CD4-positive, alpha-beta T cell (primary cell): ENCODE measurements at regions not wholly inside any gene's neighbourhood (a gene's known extent, or its start where the extent isn't known, plus 50 kb on each side); places are given as distances from the start of the nearest gene placed in this dataset.

Experiments
- ATAC-seq: fragments of 200-7000 bp; cut with Tn5 transposase; one replicate; pipeline ENCODE4 v1.10.0; 2022; ENCODE audit warnings: mild to moderate bottlenecking; ENCODE audit not compliant: poor library complexity
- CTCF ChIA-PET: fragments of 350-600 bp; sonication (Branson Sonifier 250); formaldehyde crosslinking; loops from one replicate; lab custom pipeline; 2021; ENCODE audit warnings: antibody characterized with exemption, inconsistent platforms; lab: Charles Lee
- POLR2A ChIA-PET: fragments of 350-600 bp; sonication (Branson Sonifier 250); formaldehyde crosslinking; loops from one replicate; lab custom pipeline; 2021; ENCODE audit warnings: antibody characterized with exemption, inconsistent platforms; lab: Charles Lee
- DNase-seq, 14 experiments: peaks; one replicate each; pipeline ENCODE4 v3.0.0-alpha.2; 2013 to 2020; ENCODE audit warnings: mixed read lengths in 2 of 14
- H3K27ac ChIP-seq, 2 donors: one replicate each; pipeline versions ENCODE4 v1.5.1 to v1.7.0; 2013; ENCODE audit warnings: low read length in 2 of 2, low read depth in 1 of 2, mild to moderate bottlenecking in 1 of 2
- H3K27me3 ChIP-seq, 2 experiments: 1 replicate in 1 of 2; 2 replicates in 1 of 2; pipeline versions ENCODE4 v1.6.1 to v1.7.0; 2013; ENCODE audit warnings: low read length in 2 of 2, control low read depth in 1 of 2, mild to moderate bottlenecking in 1 of 2, moderate library complexity in 1 of 2; ENCODE audit not compliant: insufficient read depth in 2 of 2, control insufficient read depth in 1 of 2
- H3K36me3 ChIP-seq: one replicate; pipeline ENCODE4 v1.6.1; 2013; ENCODE audit warnings: low read length, control low read depth; ENCODE audit not compliant: insufficient read depth
- H3K4me1 ChIP-seq: one replicate; pipeline ENCODE4 v1.6.1; 2013; ENCODE audit warnings: low read length, control low read depth; ENCODE audit not compliant: insufficient read depth
- H3K4me3 ChIP-seq: one replicate; pipeline ENCODE4 v1.5.1; 2013; ENCODE audit warnings: mild to moderate bottlenecking, low read length, moderate library complexity
- H3K9me3 ChIP-seq, 2 experiments: 1 replicate in 1 of 2; 2 replicates in 1 of 2; pipeline versions ENCODE4 v1.6.1 to v1.7.0; 2013; ENCODE audit warnings: low read length in 2 of 2, mild to moderate bottlenecking in 2 of 2, control low read depth in 1 of 2, moderate library complexity in 1 of 2; ENCODE audit not compliant: control insufficient read depth in 1 of 2, insufficient read depth in 1 of 2
- H3K27ac Mint-ChIP-seq: one replicate; pipeline ENCODE4 v1.8.0; 2020; ENCODE audit warnings: mixed read lengths
- H3K27me3 Mint-ChIP-seq: one replicate; pipeline ENCODE4 v1.8.0; 2021; ENCODE audit warnings: mixed read lengths
- H3K36me3 Mint-ChIP-seq: one replicate; pipeline ENCODE4 v1.8.0; 2021; ENCODE audit warnings: low read depth, mixed read lengths
- H3K4me1 Mint-ChIP-seq: one replicate; pipeline ENCODE4 v1.8.0; 2021; ENCODE audit warnings: low read depth, mixed read lengths
- H3K4me3 Mint-ChIP-seq: one replicate; pipeline ENCODE4 v1.8.0; 2020; ENCODE audit warnings: mild to moderate bottlenecking, mixed read lengths
- H3K9me3 Mint-ChIP-seq: one replicate; pipeline ENCODE4 v1.8.0; 2020; ENCODE audit warnings: mixed read lengths
- intact Hi-C, 2 experiments: fragments of 100-400 bp; cut with DNase I in 1 of 2; cut with micrococcal nuclease in 1 of 2; formaldehyde crosslinking; loops; one replicate each; pipeline versions ENCODE4 v1.15.1 to v1.9.0; 2023 to 2025; cut with DNase I, micrococcal nuclease
- TF ChIP-seq, protein P1 (sequence below): fragments of 200-600 bp; IDR thresholded peaks from one replicate; pipeline ENCODE4 v1.8.0; 2022; ENCODE audit warnings: antibody characterized with exemption, mild to moderate bottlenecking

DNA sequence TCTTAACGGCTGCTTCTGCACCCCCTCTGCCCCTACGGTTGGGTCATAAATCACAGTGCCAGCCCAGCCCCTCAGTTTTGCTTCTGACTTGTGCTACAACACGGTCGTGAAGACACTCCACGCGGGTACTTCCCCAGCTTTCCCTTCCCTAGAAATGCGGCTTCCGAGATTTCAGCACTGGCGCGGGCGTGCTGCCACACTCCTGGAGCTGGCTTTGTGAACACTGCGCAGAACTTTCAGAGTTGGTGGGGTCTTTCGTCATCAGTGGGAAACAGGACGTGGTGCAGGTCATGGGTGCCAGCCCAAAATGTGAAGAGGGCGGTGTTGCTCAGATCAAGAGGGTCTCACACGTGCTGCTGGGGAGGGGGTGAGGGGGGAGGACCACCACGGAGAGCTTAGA, 733.0 kb upstream of the SALL3 start:
- TF ChIP-seq, protein P1, sequence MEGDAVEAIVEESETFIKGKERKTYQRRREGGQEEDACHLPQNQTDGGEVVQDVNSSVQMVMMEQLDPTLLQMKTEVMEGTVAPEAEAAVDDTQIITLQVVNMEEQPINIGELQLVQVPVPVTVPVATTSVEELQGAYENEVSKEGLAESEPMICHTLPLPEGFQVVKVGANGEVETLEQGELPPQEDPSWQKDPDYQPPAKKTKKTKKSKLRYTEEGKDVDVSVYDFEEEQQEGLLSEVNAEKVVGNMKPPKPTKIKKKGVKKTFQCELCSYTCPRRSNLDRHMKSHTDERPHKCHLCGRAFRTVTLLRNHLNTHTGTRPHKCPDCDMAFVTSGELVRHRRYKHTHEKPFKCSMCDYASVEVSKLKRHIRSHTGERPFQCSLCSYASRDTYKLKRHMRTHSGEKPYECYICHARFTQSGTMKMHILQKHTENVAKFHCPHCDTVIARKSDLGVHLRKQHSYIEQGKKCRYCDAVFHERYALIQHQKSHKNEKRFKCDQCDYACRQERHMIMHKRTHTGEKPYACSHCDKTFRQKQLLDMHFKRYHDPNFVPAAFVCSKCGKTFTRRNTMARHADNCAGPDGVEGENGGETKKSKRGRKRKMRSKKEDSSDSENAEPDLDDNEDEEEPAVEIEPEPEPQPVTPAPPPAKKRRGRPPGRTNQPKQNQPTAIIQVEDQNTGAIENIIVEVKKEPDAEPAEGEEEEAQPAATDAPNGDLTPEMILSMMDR = no peak
- H3K27me3 Mint-ChIP-seq = no peaks in the 10 kb centered on the region
- H3K27ac ChIP-seq = no peak overlapping the region
- POLR2A ChIA-PET = no interaction called here
- DNase-seq = no peak
- no peaks in the 10 kb centered on the region for H3K9me3 Mint-ChIP-seq
- intact Hi-C loops = no loop called here
- no peaks in the 10 kb centered on the region for H3K4me1 Mint-ChIP-seq
- CTCF ChIA-PET = no interaction called here
- no peak overlapping the region for H3K4me3 Mint-ChIP-seq
- H3K9me3 ChIP-seq = peaks cover 0 to 20% of the 10 kb centered on the region in 2 experiments
- H3K27ac Mint-ChIP-seq = no peak overlapping the region
- H3K36me3 ChIP-seq = no peaks in the 10 kb centered on the region
- no peaks in the 10 kb centered on the region for H3K27me3 ChIP-seq
- no peak overlapping the region for H3K4me3 ChIP-seq
- H3K4me1 ChIP-seq = no peaks in the 10 kb centered on the region
- no peaks in the 10 kb centered on the region for H3K36me3 Mint-ChIP-seq
- no peak for ATAC-seq

DNA sequence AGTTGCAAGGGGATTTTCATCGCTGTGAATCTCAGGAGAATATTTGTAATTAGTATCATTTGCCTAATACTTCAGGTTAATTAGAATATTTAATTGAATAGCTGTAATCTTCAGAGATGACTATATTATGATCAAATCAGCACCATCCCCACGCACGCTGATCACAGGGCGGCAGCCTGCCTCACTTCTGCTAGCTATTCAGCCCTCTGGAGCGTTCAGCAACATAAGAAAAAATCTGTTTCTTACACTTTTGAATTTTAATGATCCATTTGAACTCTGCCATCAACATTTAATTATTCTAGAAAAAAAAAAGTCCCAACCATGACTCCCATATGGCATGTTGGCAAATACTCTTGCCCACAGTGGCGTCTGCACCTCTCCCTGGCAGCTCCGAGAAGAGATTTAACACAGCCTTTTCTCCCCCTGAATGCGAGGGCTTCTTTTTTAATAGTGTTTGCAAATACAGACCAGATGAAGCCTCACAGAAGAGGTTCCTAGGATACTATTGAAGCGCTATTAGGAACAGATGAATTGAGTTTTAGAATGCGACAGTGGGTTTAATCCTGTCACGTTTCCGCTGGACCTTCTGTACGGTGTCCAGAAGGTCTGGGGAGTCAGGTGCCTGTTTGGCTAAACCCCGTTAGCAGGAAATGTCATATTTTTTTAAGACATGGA, 731.9 kb upstream of the SALL3 start:
- no peak overlapping the region for H3K4me3 ChIP-seq
- no peak for ATAC-seq
- H3K4me1 Mint-ChIP-seq = no peaks in the 10 kb centered on the region
- CTCF ChIA-PET = no interaction called here
- no peaks in the 10 kb centered on the region for H3K27me3 Mint-ChIP-seq
- H3K36me3 Mint-ChIP-seq = no peaks in the 10 kb centered on the region
- H3K36me3 ChIP-seq = no peaks in the 10 kb centered on the region
- intact Hi-C loops = no loop called here
- peaks cover 0 to 20% of the 10 kb centered on the region in 2 experiments for H3K9me3 ChIP-seq
- H3K27ac ChIP-seq = no peak overlapping the region
- H3K4me1 ChIP-seq = no peaks in the 10 kb centered on the region
- H3K27me3 ChIP-seq = no peaks in the 10 kb centered on the region
- no peaks in the 10 kb centered on the region for H3K9me3 Mint-ChIP-seq
- POLR2A ChIA-PET = no interaction called here
- TF ChIP-seq, protein P1 = no peak
- H3K4me3 Mint-ChIP-seq = no peak overlapping the region
- no peak overlapping the region for H3K27ac Mint-ChIP-seq
- DNase-seq = no peak

DNA sequence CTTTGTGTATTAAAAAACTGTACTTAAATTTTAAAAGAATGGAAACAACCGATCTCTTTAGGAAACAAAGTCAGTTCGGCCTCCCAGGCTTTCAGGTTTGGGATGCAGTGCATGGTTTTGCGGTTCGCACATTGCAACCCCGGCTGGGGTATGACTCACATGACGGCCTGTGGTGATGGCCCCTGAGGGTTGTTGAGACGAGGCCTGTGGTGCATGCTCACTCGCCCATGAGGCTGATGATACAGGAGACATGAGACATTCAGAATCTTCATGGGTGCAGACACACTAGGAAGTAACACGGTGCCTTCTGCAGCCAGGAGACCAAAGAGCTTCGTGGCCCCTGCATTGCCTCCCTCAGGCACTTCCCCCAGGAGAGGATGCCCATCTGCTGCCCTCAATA, 724.6 kb upstream of the SALL3 start:
- intact Hi-C loops = no loop called here

More for the DNA sequence above, 724.6 kb upstream of the SALL3 start:
- ATAC-seq (no peak), DNase-seq (no peak)
- H3K4me1 Mint-ChIP-seq = no peaks in the 10 kb centered on the region
- H3K4me1 ChIP-seq = no peaks in the 10 kb centered on the region
- H3K36me3 ChIP-seq = no peaks in the 10 kb centered on the region
- CTCF ChIA-PET = no interaction called here
- H3K27ac ChIP-seq = no peak overlapping the region
- no peaks in the 10 kb centered on the region for H3K9me3 Mint-ChIP-seq
- H3K9me3 ChIP-seq = peaks cover 0 to 4% of the 10 kb centered on the region in 2 experiments
- no peaks in the 10 kb centered on the region for H3K27me3 Mint-ChIP-seq
- H3K36me3 Mint-ChIP-seq = no peaks in the 10 kb centered on the region
- H3K27me3 ChIP-seq = no peaks in the 10 kb centered on the region
- POLR2A ChIA-PET = no interaction called here
- H3K27ac Mint-ChIP-seq = no peak overlapping the region
- TF ChIP-seq, protein P1 = no peak
- H3K4me3 ChIP-seq = no peak overlapping the region
- no peak overlapping the region for H3K4me3 Mint-ChIP-seq
